SU-DHL-6 (cell line): ENCODE measurements at regions not wholly inside any gene's neighbourhood (a gene's known extent, or its start where the extent isn't known, plus 50 kb on each side); places are given as distances from the start of the nearest gene placed in this dataset.

Experiments used
- CTCF ChIP-seq: fragments of 200-600 bp; sonication (generic); IDR thresholded peaks from one replicate; pipeline ENCODE4 v1.5.1; 2017; ENCODE audit warnings: antibody characterized with exemption, mild to moderate bottlenecking, low read length, moderate library complexity; ENCODE audit not compliant: insufficient read depth, poor library complexity, severe bottlenecking
- EZH2phosphoT487 ChIP-seq: fragments of 200-600 bp; sonication (generic), shearing (Covaris generic); conservative IDR thresholded peaks from 2 replicates; pipeline ENCODE4 v1.6.1; 2018; ENCODE audit warnings: mild to moderate bottlenecking, antibody characterized with exemption, low read length, moderate library complexity, mixed read lengths

GRCh38 chr11:116648247-116649174 is 124.3 kb downstream of the BUD13 start:
- TF ChIP-seq CTCF (no peak), EZH2phosphoT487 (no peak)
